Neuronal stem cell (in vitro differentiated cells): ENCODE measurements at regions not wholly inside any gene's neighbourhood (a gene's known extent, or its start where the extent isn't known, plus 50 kb on each side); places are given as distances from the start of the nearest gene placed in this dataset.

Experiments used
- DNase-seq: peaks from one replicate; pipeline ENCODE4 v3.0.0-alpha.2; 2013; ENCODE audit warnings: low spot score
- H2AFZ ChIP-seq: one replicate; pipeline ENCODE4 v1.6.1; 2013; ENCODE audit warnings: mild to moderate bottlenecking, low read length, inconsistent platforms
- H2AK5ac ChIP-seq: 2 replicates; pipeline ENCODE4 v1.6.1; 2013; ENCODE audit warnings: low read depth, mild to moderate bottlenecking, inconsistent platforms, low read length, moderate library complexity, mixed read lengths
- H2BK120ac ChIP-seq: 2 replicates; pipeline ENCODE4 v1.6.1; 2013; ENCODE audit warnings: low read depth, mild to moderate bottlenecking, inconsistent platforms, low read length, moderate library complexity, mixed read lengths
- H2BK12ac ChIP-seq: one replicate; pipeline ENCODE4 v1.6.1; 2013; ENCODE audit warnings: low read length, inconsistent platforms
- H2BK15ac ChIP-seq: 2 replicates; pipeline ENCODE4 v1.6.1; 2013; ENCODE audit warnings: mild to moderate bottlenecking, low read length, inconsistent platforms, mixed read lengths
- H2BK5ac ChIP-seq: one replicate; pipeline ENCODE4 v1.6.1; 2013; ENCODE audit warnings: inconsistent platforms, mild to moderate bottlenecking, low read length, moderate library complexity
- H3K14ac ChIP-seq: one replicate; pipeline ENCODE4 v1.6.1; 2013; ENCODE audit warnings: low read length, inconsistent platforms
- H3K18ac ChIP-seq: 2 replicates; pipeline ENCODE4 v1.6.1; 2013; ENCODE audit warnings: low read length, inconsistent platforms
- H3K23ac ChIP-seq: 2 replicates; pipeline ENCODE4 v1.6.1; 2013; ENCODE audit warnings: low read depth, mild to moderate bottlenecking, mixed read lengths, low read length, inconsistent platforms; ENCODE audit not compliant: poor library complexity
- H3K27ac ChIP-seq: replicated peaks from 3 replicates; pipeline ENCODE4 v1.5.1; 2013; ENCODE audit warnings: low read length, inconsistent platforms
- H3K27me3 ChIP-seq, 3 experiments: 2 replicates each; pipeline ENCODE4 v1.6.1; 2013; ENCODE audit warnings: low read length in 3 of 3, mild to moderate bottlenecking in 2 of 3, inconsistent platforms in 1 of 3, low read depth in 1 of 3, mixed read lengths in 1 of 3, moderate library complexity in 1 of 3; ENCODE audit not compliant: control insufficient read depth in 3 of 3, insufficient read depth in 3 of 3
- H3K36me3 ChIP-seq, 2 donors: replicated peaks in 1 of 2; 2 replicates each; pipeline ENCODE4 v1.6.1; 2013; ENCODE audit warnings: low read length in 2 of 2; ENCODE audit not compliant: control insufficient read depth in 2 of 2, insufficient read depth in 2 of 2
- H3K4ac ChIP-seq: 2 replicates; pipeline ENCODE4 v1.6.1; 2013; ENCODE audit warnings: inconsistent platforms, mild to moderate bottlenecking, low read length, moderate library complexity
- H3K4me1 ChIP-seq, 2 donors: 1 replicate in 1 of 2; 2 replicates in 1 of 2; pipeline ENCODE4 v1.6.1; 2013; ENCODE audit warnings: low read length in 2 of 2, low read depth in 1 of 2; ENCODE audit not compliant: control insufficient read depth in 2 of 2, insufficient read depth in 1 of 2
- H3K4me2 ChIP-seq: one replicate; pipeline ENCODE4 v1.6.1; 2013; ENCODE audit warnings: mild to moderate bottlenecking, low read length, inconsistent platforms; ENCODE audit not compliant: insufficient read depth, poor library complexity, severe bottlenecking
- H3K4me3 ChIP-seq, 2 donors: 2 replicates each; pipeline ENCODE4 v1.5.1; 2013; ENCODE audit warnings: low read length in 2 of 2, mild to moderate bottlenecking in 2 of 2, inconsistent platforms in 1 of 2, moderate library complexity in 1 of 2
- H3K79me1 ChIP-seq: one replicate; pipeline ENCODE4 v1.6.1; 2013; ENCODE audit warnings: low read depth, mild to moderate bottlenecking, inconsistent platforms, low read length, moderate library complexity
- H3K9ac ChIP-seq: one replicate; pipeline ENCODE4 v1.6.1; 2013; ENCODE audit warnings: mild to moderate bottlenecking, low read depth, low read length, inconsistent platforms; ENCODE audit not compliant: poor library complexity
- H3K9me3 ChIP-seq, 2 donors: replicated peaks in 1 of 2; 2 replicates each; pipeline versions ENCODE3 to v1.6.1; 2013; ENCODE audit warnings: low read length in 2 of 2, mild to moderate bottlenecking in 2 of 2, inconsistent platforms in 1 of 2, low read depth in 1 of 2, mixed read lengths in 1 of 2, moderate library complexity in 1 of 2; ENCODE audit not compliant: control insufficient read depth in 2 of 2, insufficient read depth in 1 of 2
- H4K8ac ChIP-seq: one replicate; pipeline ENCODE4 v1.6.1; 2013; ENCODE audit warnings: low read depth, mild to moderate bottlenecking, inconsistent platforms, low read length, moderate library complexity
- H4K91ac ChIP-seq: one replicate; pipeline ENCODE4 v1.6.1; 2013; ENCODE audit warnings: low read length, low read depth, mild to moderate bottlenecking, inconsistent platforms; ENCODE audit not compliant: poor library complexity
- WGBS, 2 donors: extraction: QIAGEN DNeasy Blood & Tissue Kit; methylation state at CpG; one replicate each; pipeline ENCODE4 v1.1.7; 2013; ENCODE audit warnings: missing lambda C conversion rate in 2 of 2, mixed read lengths in 1 of 2; ENCODE audit not compliant: insufficient read length in 2 of 2, insufficient replicate concordance in 1 of 2; ENCODE audit errors: extremely low coverage in 2 of 2; 5-methylcytosine and 5-hydroxymethylcytosine counted together

DNA sequence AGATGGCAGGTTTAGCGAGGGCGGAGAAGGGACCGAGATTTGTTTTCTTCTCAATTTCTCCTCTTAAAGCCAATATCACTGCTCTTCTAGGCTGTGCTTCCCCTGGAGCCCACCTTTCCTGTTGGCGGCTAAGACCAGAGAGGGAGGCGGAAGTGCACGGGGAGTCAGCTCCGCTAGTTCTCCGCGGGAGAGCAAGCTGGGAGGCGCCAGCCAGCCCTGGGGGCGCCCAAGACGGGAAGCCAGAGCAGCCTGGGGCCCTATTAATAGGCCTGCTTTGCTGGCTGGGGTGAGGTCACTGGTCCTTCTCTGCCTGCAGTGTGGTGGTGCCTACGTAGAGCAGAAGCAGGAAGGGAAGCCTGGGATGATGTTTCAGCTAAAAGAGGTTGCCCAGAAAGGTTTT is 61.6 kb downstream of the LSM5 start:
- H2AFZ ChIP-seq: no peak overlapping the region
- no peak overlapping the region for H4K8ac ChIP-seq
- H2BK12ac ChIP-seq: no peak overlapping the region
- no CpG with 5 or more reads among the region's 13 CpGs for WGBS, 2 donors
- peaks cover 0 to 5% of the 10 kb centered on the region in 2 donors for H3K4me1 ChIP-seq
- no peak overlapping the region for H3K23ac ChIP-seq
- H3K14ac ChIP-seq: no peak overlapping the region
- H3K36me3 ChIP-seq: no peaks in the 10 kb centered on the region
- no peak overlapping the region for H2BK15ac ChIP-seq
- no peak overlapping the region for H3K18ac ChIP-seq
- no peak overlapping the region for H3K4ac ChIP-seq
- H3K4me3 ChIP-seq: no peak overlapping the region
- peaks cover 4 to 37% (median 27%) of the 10 kb centered on the region in 3 experiments for H3K27me3 ChIP-seq
- H3K79me1 ChIP-seq: no peaks in the 10 kb centered on the region
- DNase-seq: no peak
- H3K27ac ChIP-seq: no peak overlapping the region
- no peak overlapping the region for H2BK120ac ChIP-seq
- H2AK5ac ChIP-seq: no peak overlapping the region
- no peak overlapping the region for H2BK5ac ChIP-seq
- H4K91ac ChIP-seq: no peak overlapping the region
- no peaks in the 10 kb centered on the region for H3K9me3 ChIP-seq
- no peak overlapping the region for H3K9ac ChIP-seq
- H3K4me2 ChIP-seq: no peak overlapping the region

DNA sequence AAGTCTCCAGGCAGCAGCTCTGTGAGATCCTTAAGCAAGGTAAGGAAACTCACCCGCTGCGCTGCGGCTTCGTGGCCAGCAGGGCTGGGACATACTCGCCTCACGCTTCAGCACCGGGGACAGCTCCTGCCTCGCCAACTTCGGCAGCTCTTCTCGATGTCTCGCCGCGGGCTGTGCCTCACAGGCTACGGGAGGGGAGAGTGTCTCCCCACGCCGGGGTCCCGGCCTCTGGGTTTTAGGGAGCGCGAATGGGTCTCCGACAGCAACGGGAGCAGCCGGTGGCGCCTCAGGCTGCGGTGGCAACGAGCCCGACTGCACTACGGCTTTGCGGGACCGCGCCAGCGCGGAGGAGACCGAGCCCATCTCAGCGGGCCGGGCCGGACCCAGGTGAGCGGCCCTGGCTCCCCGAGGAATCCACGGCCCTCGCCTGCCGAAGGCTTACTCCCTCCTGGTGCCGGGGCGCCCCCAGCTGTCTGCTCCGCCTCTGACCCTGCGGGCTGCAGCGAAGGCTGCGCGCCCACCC is 62.4 kb downstream of the LSM5 start:
- Histone ChIP-seq H2BK120ac (no peak overlapping the region), H3K4ac (no peak overlapping the region), H4K8ac (no peak overlapping the region), H3K14ac (no peak overlapping the region), H2AK5ac (no peak overlapping the region), H3K9me3 (no peaks in the 10 kb centered on the region), H3K4me3 (peak overlapping the region in 1 of 2 donors; percentile 19), H2BK12ac (no peak overlapping the region), H3K79me1 (no peaks in the 10 kb centered on the region), H3K36me3 (no peaks in the 10 kb centered on the region), H4K91ac (no peak overlapping the region), H3K27ac (no peak overlapping the region), H3K23ac (peak overlapping the region; percentile 27), H3K4me1 (peaks cover 0 to 5% of the 10 kb centered on the region in 2 donors), H3K4me2 (peak overlapping the region; percentile 48), H3K27me3 (peaks cover 4 to 37% (median 27%) of the 10 kb centered on the region in 3 experiments), H3K18ac (no peak overlapping the region), H2AFZ (no peak overlapping the region), H3K9ac (no peak overlapping the region), H2BK15ac (no peak overlapping the region), H2BK5ac (no peak overlapping the region)
- DNase-seq: peak; percentile 93
- WGBS, 2 donors: no CpG with 5 or more reads among the region's 48 CpGs

DNA sequence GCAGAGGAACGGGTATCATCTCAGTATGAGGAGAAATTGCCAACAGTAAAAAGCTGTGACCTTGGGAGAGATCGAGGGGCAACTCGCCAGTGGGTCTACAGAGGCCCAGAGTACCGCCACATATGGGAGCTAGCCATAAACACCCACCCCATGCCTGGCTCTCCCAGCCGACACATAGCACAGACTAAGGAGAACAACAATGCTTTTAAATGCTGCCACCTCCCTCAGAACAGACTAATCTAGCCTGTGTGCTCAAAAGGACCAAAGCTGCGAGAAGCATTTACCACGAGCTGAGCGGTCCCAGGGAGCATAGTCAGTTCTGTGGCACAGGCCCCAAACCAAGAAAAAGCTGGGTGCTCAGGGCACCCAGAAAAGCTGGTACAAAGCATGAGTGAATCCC is 73.3 kb downstream of the LSM5 start:
- no peak for DNase-seq
- no peak overlapping the region for H3K27ac ChIP-seq
- H3K36me3 ChIP-seq: no peaks in the 10 kb centered on the region
- no peak overlapping the region for H2BK5ac ChIP-seq
- H2BK15ac ChIP-seq: no peak overlapping the region
- no peak overlapping the region for H2AFZ ChIP-seq
- no peaks in the 10 kb centered on the region for H3K79me1 ChIP-seq
- no peak overlapping the region for H3K9ac ChIP-seq
- no peak overlapping the region for H3K14ac ChIP-seq
- H2BK12ac ChIP-seq: no peak overlapping the region
- no peak overlapping the region for H2BK120ac ChIP-seq
- no peak overlapping the region for H2AK5ac ChIP-seq
- no peaks in the 10 kb centered on the region for H3K9me3 ChIP-seq
- no peak overlapping the region for H3K4ac ChIP-seq
- H3K27me3 ChIP-seq: no peaks in the 10 kb centered on the region
- H3K23ac ChIP-seq: no peak overlapping the region
- H3K4me1 ChIP-seq: peaks cover 0 to 2% of the 10 kb centered on the region in 2 donors
- H3K4me2 ChIP-seq: no peak overlapping the region
- no peak overlapping the region for H4K91ac ChIP-seq
- no CpG with 5 or more reads among the region's 8 CpGs for WGBS, 2 donors
- H3K4me3 ChIP-seq: no peak overlapping the region
- H4K8ac ChIP-seq: no peak overlapping the region
- H3K18ac ChIP-seq: no peak overlapping the region

DNA sequence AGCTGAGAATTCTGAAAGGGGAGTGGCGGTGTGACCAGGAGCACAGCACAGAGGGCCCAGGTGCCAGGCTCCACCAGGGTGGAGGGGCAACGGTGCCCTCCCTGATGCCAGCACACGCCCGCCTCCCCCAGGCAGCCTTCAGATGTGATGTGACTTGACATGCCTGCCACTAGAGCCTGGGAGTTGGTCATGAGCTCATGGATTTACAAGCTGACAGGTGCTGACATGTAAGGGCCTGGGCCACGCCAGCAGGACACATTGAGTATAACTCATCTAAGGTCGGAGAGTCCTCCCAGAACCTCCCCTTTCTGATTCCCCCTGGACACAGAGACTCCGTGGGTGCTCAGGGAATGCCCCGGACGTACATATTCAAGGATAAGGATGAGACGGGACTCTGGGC is 74.2 kb downstream of the LSM5 start:
- H2BK5ac ChIP-seq: peak overlapping the region; percentile 45
- no peaks in the 10 kb centered on the region for H3K27me3 ChIP-seq
- H3K4ac ChIP-seq: no peak overlapping the region
- H2BK120ac ChIP-seq: no peak overlapping the region
- H3K9ac ChIP-seq: peak overlapping the region; percentile 30
- peaks cover 0 to 2% of the 10 kb centered on the region in 2 donors for H3K4me1 ChIP-seq
- no peak overlapping the region for H3K27ac ChIP-seq
- no peaks in the 10 kb centered on the region for H3K36me3 ChIP-seq
- H3K4me2 ChIP-seq: no peak overlapping the region
- H2BK15ac ChIP-seq: no peak overlapping the region
- no peak overlapping the region for H4K91ac ChIP-seq
- H3K23ac ChIP-seq: peak overlapping the region; percentile 46
- no peak overlapping the region for H3K4me3 ChIP-seq
- H2AFZ ChIP-seq: no peak overlapping the region
- no peak overlapping the region for H2AK5ac ChIP-seq
- H3K18ac ChIP-seq: peak overlapping the region; percentile 77
- no peak overlapping the region for H4K8ac ChIP-seq
- no peaks in the 10 kb centered on the region for H3K79me1 ChIP-seq
- no peak for DNase-seq
- H3K9me3 ChIP-seq: no peaks in the 10 kb centered on the region
- WGBS, 2 donors: no CpG with 5 or more reads among the region's 10 CpGs
- H2BK12ac ChIP-seq: no peak overlapping the region
- H3K14ac ChIP-seq: peak overlapping the region; percentile 47
